ENCODE measurements at regions not wholly inside any gene's neighbourhood (a gene's known extent, or its start where the extent isn't known, plus 50 kb on each side); places are given as distances from the start of the nearest gene placed in this dataset.

DNA sequence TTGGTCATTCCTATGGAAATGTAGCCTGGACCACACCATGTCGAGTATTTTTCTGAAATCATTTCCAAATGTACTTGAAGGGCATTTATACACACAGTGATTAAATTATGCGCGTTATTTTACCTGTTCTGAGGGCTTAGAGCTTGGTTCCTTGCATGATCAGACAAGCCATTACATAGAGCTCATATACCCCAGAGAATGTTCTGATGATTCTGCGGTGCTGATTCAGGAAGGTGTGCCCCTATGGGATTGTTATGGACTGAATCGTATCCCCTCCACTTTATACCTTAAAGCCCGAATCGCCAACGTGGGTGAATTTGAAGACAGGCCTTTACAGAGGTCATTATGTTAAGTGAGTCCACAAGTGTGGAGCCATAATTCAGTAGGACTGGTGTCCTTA, 848.9 kb downstream of the TRIML1 start:
- Mint-ChIP-seq H3K36me3 (ENCODE audit: low read depth) (no peaks in the 10 kb centered on the region), H3K4me1 (peaks cover 6% of the 10 kb centered on the region), H3K27me3 (ENCODE audit: low read depth) (no peaks in the 10 kb centered on the region), H3K9me3 (peaks cover 5% of the 10 kb centered on the region), H3K27ac (peak overlapping the region in 1 of 3 experiments; percentile 36), H3K4me3 (no peak overlapping the region)
- TF ChIP-seq, protein P1, sequence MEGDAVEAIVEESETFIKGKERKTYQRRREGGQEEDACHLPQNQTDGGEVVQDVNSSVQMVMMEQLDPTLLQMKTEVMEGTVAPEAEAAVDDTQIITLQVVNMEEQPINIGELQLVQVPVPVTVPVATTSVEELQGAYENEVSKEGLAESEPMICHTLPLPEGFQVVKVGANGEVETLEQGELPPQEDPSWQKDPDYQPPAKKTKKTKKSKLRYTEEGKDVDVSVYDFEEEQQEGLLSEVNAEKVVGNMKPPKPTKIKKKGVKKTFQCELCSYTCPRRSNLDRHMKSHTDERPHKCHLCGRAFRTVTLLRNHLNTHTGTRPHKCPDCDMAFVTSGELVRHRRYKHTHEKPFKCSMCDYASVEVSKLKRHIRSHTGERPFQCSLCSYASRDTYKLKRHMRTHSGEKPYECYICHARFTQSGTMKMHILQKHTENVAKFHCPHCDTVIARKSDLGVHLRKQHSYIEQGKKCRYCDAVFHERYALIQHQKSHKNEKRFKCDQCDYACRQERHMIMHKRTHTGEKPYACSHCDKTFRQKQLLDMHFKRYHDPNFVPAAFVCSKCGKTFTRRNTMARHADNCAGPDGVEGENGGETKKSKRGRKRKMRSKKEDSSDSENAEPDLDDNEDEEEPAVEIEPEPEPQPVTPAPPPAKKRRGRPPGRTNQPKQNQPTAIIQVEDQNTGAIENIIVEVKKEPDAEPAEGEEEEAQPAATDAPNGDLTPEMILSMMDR (IDR thresholded peaks at IDR 0.05; ENCODE audit: unreplicated experiment in 3 of 3): no peak

DNA sequence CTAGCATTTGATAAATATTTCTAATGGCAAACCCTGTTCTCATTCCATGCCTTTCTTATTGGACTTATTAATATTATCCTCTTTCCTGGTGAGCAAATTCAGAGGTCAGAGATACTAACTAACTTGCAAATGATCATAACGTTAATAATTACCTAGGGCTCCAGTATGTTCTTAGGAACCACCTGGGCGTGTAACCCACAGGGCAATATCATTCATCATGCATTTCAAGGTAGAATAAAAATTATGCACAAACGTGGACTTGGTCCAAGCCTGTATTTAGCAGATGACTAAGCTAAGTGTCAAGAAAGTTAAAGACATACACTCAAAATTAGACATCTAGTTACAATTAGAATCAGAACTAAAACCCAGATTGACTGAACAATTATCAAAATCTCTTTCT, 850.1 kb downstream of the TRIML1 start:
- Mint-ChIP-seq H3K9me3 (peaks cover 5% of the 10 kb centered on the region), H3K27ac (peak overlapping the region in 2 of 3 experiments; percentile 26 to 57), H3K4me3 (no peak overlapping the region), H3K4me1 (peaks cover 6% of the 10 kb centered on the region), H3K36me3 (ENCODE audit: low read depth) (no peaks in the 10 kb centered on the region), H3K27me3 (ENCODE audit: low read depth) (peaks cover 1% of the 10 kb centered on the region)
- TF ChIP-seq, protein P1 (IDR thresholded peaks at IDR 0.05; ENCODE audit: unreplicated experiment in 3 of 3): no peak

DNA sequence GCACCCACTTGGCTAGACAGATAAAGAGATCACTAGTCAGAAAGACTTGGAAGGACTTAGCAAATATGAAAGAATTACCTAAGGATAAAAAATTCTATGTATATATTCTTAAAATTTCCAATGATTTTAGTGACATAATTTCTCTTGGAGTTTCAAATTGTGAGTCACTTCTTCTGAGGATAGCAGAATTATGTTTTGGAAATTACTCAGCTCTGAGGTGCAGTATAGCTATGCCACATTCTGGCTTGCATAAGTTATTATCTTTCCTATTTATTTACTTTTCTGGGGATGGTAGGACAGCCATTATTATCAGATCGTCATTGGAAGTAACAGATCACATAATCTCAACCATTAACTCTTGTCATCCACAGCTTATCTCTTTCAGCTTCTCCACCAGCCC, 853.5 kb downstream of the TRIML1 start:
- no peaks in the 10 kb centered on the region for H3K36me3 Mint-ChIP-seq (ENCODE audit: low read depth)
- TF ChIP-seq, protein P1 (IDR thresholded peaks at IDR 0.05; ENCODE audit: unreplicated experiment in 3 of 3): no peak
- no peaks in the 10 kb centered on the region for H3K4me1 Mint-ChIP-seq
- no peak overlapping the region for H3K27ac Mint-ChIP-seq
- H3K9me3 Mint-ChIP-seq: peaks cover 2% of the 10 kb centered on the region
- peaks cover 4% of the 10 kb centered on the region for H3K27me3 Mint-ChIP-seq (ENCODE audit: low read depth)
- no peak overlapping the region for H3K4me3 Mint-ChIP-seq

DNA sequence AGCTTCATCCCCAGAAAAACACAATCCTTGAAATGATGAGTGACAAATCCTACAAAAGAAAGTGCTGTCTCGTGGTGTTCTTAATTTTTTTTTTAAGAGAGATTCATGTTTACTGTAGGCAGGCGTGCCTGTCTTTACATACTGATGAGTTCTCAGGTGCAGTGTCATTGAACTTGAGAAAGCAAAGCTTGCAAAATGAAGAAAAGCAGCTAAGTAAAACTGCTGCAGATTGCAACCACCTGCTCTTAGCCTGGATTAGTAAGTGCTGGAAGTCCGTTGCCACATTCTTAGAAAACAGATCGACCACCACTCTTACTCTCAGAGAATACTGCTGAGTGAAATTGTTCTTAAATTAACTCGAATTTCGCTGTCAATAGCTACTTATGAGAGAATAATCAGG, 854.6 kb downstream of the TRIML1 start:
- H3K36me3 Mint-ChIP-seq (ENCODE audit: low read depth): no peaks in the 10 kb centered on the region
- peaks cover 4% of the 10 kb centered on the region for H3K27me3 Mint-ChIP-seq (ENCODE audit: low read depth)
- no peak overlapping the region for H3K27ac Mint-ChIP-seq
- TF ChIP-seq, protein P1 (IDR thresholded peaks at IDR 0.05; ENCODE audit: unreplicated experiment in 3 of 3): no peak
- no peaks in the 10 kb centered on the region for H3K4me1 Mint-ChIP-seq
- no peak overlapping the region for H3K4me3 Mint-ChIP-seq
- peaks cover 2% of the 10 kb centered on the region for H3K9me3 Mint-ChIP-seq

GRCh38 chr4:189001283-189001970, 862.2 kb downstream of the TRIML1 start:
- Mint-ChIP-seq H3K36me3 (ENCODE audit: low read depth) (no peaks in the 10 kb centered on the region), H3K4me1 (no peaks in the 10 kb centered on the region), H3K9me3 (peaks cover 13% of the 10 kb centered on the region), H3K4me3 (no peak overlapping the region), H3K27ac (no peak overlapping the region), H3K27me3 (ENCODE audit: low read depth) (no peaks in the 10 kb centered on the region)
- TF ChIP-seq, protein P1 (IDR thresholded peaks at IDR 0.05; ENCODE audit: unreplicated experiment in 3 of 3): no peak

GRCh38 chr4:189001971-189002450, 862.8 kb downstream of the TRIML1 start:
- Mint-ChIP-seq H3K4me1 (no peaks in the 10 kb centered on the region), H3K27ac (no peak overlapping the region), H3K36me3 (ENCODE audit: low read depth) (no peaks in the 10 kb centered on the region), H3K9me3 (peaks cover 12% of the 10 kb centered on the region), H3K4me3 (no peak overlapping the region), H3K27me3 (ENCODE audit: low read depth) (no peaks in the 10 kb centered on the region)
- TF ChIP-seq, protein P1 (IDR thresholded peaks at IDR 0.05; ENCODE audit: unreplicated experiment in 3 of 3): no peak

Data from nephron (organoid).